ENCODE measurements at regions not wholly inside any gene's neighbourhood (a gene's known extent, or its start where the extent isn't known, plus 50 kb on each side); places are given as distances from the start of the nearest gene placed in this dataset.
A peak's percentile ranks its signal among the peaks of the same experiment; 100 is the strongest.
"Not testable (repeated sequence)": the region's sequence is repeated elsewhere in the genome, so short reads cannot be mapped to it uniquely, and the experiment has no call there.

GRCh38 chr2:100692381-100692780 is 127.6 kb upstream of the NPAS2 start:
- H3K4me3 ChIP-seq (ENCODE audit: low read depth, low read length): no peak overlapping the region
- no peak for DNase-seq (ENCODE audit: low read depth)

- no peak overlapping the region for H3K4me3 ChIP-seq (ENCODE audit: low read depth, low read length)
- DNase-seq (ENCODE audit: low read depth): no peak
Observed at GRCh38 chr2:100692906-100693305, 127.0 kb upstream of the NPAS2 start.

DNA sequence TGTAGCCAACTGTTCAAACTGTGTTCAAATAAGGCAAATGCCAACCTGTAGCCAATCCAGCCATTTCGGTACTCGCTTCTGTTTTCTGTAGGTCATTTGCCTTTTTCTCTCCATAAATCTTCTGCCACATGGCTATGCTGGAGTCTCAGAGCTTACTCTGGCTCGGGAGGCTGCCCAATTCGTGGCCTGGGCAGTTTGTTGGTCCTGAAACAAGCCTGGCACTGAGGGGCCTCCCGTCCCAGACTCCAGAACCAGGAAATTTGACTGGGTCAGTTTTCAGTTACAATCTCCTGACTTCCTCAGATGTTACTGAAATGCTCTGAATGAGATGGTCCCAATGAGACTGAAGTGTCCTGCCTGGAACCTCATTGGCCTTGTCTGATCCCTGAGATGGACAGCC is 120.8 kb upstream of the NPAS2 start:
- no peak overlapping the region for H3K4me3 ChIP-seq (ENCODE audit: low read depth, low read length)
- no peak for DNase-seq (ENCODE audit: low read depth)

GRCh38 chr2:100702438-100703109 is 117.4 kb upstream of the NPAS2 start:
- DNase-seq (ENCODE audit: low read depth): no peak
- H3K4me3 ChIP-seq (ENCODE audit: low read depth, low read length): no peak overlapping the region

DNA sequence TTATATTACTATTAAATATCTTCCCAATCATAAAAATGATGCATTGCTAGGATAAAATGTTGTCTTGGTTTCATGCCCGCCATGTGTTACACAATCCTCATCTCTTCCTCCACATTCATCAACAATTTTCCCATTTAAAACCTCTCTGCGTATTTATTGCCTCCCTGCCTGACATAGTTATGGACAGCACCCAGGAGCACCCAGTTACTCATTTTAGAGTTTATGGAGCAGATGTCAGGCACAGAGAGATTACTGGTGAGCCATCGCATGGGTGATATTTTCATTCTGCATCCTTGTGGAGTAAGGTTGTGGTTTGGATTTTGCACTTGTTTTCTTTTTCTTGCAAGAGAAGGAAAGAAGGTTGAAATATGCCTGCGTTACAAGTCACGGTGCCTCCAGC is 116.7 kb upstream of the NPAS2 start:
- no peak for DNase-seq (ENCODE audit: low read depth)
- H3K4me3 ChIP-seq (ENCODE audit: low read depth, low read length): no peak overlapping the region

DNA sequence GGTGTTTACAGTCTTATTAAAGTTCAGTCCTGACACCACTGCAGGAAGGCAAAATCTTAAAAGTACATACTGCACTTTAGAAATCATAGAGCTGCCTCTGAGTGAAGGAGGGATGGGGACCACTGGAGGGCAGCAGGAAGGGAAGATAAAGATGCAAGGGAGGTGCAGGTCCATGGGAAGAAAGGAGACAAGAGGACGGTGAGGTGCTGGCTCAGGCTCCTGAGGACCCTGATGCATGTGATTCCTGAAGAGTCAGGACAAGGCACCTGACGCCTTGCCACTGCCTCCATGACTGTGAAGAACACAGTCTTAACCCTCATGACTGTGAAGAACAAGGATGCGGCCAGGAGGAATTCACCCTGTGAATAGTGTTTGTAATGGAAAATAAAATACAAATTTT is 116.2 kb upstream of the NPAS2 start:
- DNase-seq (ENCODE audit: low read depth): no peak
- H3K4me3 ChIP-seq (ENCODE audit: low read depth, low read length): no peak overlapping the region

DNA sequence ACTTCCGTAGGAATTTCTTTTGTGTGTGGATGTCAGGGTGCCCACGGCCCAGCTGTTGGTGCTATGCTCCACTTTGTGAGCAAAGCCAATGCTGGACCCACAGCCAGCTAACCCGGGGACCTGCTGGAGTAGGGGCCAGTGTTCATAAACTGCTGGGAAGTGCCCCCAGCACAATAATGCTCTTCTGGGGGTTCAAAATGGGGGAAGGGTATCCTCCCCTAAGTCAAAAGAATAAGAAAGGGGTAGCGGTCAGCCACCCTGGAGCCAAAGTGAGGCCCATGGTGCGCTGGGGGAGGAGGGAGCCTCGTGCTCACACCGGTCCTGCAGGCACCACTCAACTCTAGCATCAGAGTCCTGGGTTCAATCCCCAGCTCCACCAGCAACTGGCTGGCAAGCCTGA is 115.8 kb upstream of the NPAS2 start:
- DNase-seq (ENCODE audit: low read depth): no peak
- no peak overlapping the region for H3K4me3 ChIP-seq (ENCODE audit: low read depth, low read length)

DNA sequence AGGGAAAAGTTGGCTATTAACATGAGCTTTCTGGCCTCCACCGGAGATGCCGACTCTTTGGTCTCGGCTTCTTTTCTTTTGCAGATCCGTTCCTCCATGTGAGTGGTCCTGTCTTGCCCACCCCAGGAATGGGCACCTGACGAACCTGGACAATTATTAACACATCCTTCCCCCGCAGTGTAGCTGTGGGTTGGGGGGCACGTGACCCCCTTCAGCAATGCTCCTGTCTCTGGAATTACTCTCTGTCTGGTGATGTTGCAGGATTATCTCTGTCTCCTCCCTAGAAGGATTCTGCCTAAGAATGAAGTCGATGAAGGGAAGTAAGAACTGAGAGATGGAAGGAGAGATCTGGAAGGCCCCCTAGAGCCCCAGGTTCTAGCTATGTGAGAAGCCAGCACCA is 115.2 kb upstream of the NPAS2 start:
- no peak overlapping the region for H3K4me3 ChIP-seq (ENCODE audit: low read depth, low read length)
- DNase-seq (ENCODE audit: low read depth): no peak

GRCh38 chr2:100707016-100707947 is 112.7 kb upstream of the NPAS2 start:
- DNase-seq (ENCODE audit: low read depth): no peak
- H3K4me3 ChIP-seq (ENCODE audit: low read depth, low read length): no peak overlapping the region

GRCh38 chr2:100708333-100708732 is 111.6 kb upstream of the NPAS2 start:
- DNase-seq (ENCODE audit: low read depth): no peak
- no peak overlapping the region for H3K4me3 ChIP-seq (ENCODE audit: low read depth, low read length)

GRCh38 chr2:100713106-100713505 is 106.8 kb upstream of the NPAS2 start:
- H3K4me3 ChIP-seq (ENCODE audit: low read depth, low read length): no peak overlapping the region
- DNase-seq (ENCODE audit: low read depth): no peak

- DNase-seq (ENCODE audit: low read depth); H3K4me3 ChIP-seq (ENCODE audit: low read depth, low read length): not testable (repeated sequence)
Observed at GRCh38 chr2:100714396-100715010, 105.4 kb upstream of the NPAS2 start.

DNA sequence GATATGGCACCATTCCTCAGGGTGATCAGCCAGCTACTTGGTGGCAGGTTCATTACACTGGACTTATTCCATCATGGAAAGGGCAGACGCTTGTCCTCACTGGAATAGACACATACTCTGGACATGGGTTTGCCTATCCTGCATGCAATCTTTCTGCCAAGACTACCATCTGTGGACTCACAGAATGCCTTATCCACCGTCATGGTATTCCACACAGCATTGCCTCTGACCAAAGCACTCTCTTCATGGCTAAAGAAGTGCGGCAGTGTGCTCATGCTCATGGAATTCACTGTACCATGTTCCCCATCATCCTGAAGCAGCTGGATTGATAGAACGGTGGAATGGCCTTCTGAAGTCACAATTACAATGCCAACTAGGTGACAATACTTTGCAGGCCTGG is 104.1 kb upstream of the NPAS2 start:
- not testable (repeated sequence) for H3K4me3 ChIP-seq (ENCODE audit: low read depth, low read length); DNase-seq (ENCODE audit: low read depth)

DNA sequence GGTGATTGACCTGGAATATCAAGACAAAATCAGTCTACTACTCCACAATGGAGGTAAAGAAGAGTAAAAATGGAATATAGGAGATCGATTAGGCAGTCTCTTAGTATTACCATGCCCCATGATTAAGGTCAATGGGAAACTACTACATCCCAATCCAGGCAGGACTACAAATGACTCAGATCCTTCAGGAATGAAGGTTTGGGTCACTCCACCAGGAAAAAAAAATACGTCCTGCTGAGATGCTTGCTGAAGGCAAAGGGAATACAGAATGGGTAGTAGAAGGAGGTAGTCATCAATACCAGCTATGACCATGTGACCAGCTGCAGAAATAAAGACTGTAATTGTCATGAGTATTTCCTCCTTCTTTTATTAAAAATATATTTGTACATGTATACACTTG is 103.4 kb upstream of the NPAS2 start:
- no peak overlapping the region for H3K4me3 ChIP-seq (ENCODE audit: low read depth, low read length)

DNA sequence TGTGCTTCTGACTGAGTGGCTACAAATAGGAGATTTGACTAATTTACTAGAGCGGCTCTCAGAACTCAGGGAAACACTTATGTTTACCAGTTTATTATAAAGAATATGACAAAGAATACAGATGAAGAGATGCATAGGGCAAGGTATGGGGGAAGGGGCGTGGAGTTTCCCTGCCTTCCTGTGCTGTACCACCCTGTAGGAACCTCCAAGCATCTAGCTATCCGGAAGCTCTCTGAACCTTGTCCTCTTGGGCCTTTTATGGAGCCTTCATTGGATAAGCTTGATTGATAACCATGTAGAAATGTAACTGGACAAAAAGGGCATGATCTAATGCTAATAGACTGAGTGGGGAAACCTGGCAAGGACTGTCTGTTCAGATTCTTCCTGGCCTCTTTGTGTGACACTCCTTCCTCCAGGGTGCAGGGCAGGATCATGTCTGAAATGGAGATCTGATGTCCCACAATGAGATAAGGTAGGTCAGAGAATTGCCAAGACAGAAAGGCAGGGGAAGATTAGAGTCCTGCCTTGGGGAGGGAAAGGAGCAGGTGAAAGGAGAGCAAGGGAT is 101.8 kb upstream of the NPAS2 start:
- H3K4me3 ChIP-seq (ENCODE audit: low read depth, low read length): no peak overlapping the region
- no peak for DNase-seq (ENCODE audit: low read depth)

More for the DNA sequence above, 103.4 kb upstream of the NPAS2 start:
- DNase-seq (ENCODE audit: low read depth): no peak

DNA sequence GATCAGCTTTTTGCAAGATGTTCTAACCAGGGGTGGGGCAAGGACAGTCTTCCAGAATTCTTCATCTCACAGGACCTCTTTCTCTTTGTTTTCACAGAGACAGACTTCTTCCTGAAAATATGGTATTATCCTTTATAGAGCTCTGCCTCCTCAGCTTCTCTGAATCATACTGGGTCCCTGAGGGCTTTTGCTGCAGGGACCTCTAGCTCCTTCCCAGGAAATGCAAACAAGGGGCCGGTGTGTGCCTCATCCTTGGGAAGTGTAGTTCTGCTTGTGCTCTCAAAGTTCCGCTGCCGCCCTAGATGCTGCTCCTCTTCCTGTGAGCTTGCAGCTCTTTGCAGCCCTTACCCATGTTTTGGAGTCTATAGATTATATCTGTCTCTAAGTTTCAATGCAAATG is 99.5 kb upstream of the NPAS2 start:
- DNase-seq (ENCODE audit: low read depth): peak; percentile 15
- H3K4me3 ChIP-seq (ENCODE audit: low read depth, low read length): no peak overlapping the region

- no peak overlapping the region for H3K4me3 ChIP-seq (ENCODE audit: low read depth, low read length)
- DNase-seq (ENCODE audit: low read depth): no peak
Observed at GRCh38 chr2:100721693-100722092, 98.2 kb upstream of the NPAS2 start.

DNA sequence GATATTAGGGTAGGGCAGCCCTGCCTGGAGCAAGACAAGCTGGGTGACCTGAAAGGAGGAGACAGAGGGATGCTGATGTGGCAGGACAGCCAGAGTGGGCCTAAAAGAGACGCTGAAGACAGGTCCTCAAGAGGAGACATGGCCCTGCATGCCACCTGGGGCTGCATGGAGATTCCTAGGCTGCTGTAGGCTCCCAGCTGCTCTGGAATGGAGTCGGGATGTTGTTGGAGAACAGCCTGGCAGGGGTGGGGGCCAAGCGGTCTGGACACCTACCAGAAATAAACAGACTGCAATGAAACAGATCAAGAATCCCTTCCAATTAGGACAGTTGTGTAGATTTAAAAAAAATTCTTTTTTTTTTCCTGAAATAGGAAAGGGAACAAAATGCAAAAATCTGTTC is 97.8 kb upstream of the NPAS2 start:
- DNase-seq (ENCODE audit: low read depth): no peak
- H3K4me3 ChIP-seq (ENCODE audit: low read depth, low read length): no peak overlapping the region

- no peak for DNase-seq (ENCODE audit: low read depth)
- no peak overlapping the region for H3K4me3 ChIP-seq (ENCODE audit: low read depth, low read length)
Observed at GRCh38 chr2:100726866-100727265, 93.1 kb upstream of the NPAS2 start.

DNA sequence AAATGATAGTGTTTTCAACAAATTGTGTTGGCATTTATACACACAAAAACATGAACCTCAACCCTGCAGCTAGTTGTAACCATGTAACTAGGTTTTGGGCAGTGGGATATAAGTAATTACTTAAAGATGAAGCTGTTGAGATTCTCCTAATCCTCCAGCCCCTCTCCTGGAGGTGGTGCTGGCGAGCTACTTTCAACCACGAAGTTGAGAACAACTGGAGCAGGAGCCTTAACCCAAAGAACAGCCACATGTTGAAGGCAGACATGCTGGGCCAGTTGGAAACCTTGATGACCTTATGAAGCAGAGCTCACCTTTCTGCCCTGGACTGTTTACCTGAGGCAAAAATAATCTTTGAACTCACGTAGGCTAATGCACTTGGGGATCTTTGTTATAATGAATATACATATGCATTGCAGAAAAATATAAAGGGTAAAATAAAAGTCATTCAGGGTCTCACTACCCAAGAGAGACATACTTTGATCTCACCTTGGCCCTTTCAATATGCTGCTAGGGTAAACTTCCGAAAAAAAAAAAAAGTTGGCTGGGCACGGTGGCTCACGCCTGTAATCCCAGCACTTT is 89.6 kb upstream of the NPAS2 start:
- no peak overlapping the region for H3K4me3 ChIP-seq (ENCODE audit: low read depth, low read length)
- DNase-seq (ENCODE audit: low read depth): peak; percentile 32
